ENCODE measurements at regions not wholly inside any gene's neighbourhood (a gene's known extent, or its start where the extent isn't known, plus 50 kb on each side); places are given as distances from the start of the nearest gene placed in this dataset.

DNA sequence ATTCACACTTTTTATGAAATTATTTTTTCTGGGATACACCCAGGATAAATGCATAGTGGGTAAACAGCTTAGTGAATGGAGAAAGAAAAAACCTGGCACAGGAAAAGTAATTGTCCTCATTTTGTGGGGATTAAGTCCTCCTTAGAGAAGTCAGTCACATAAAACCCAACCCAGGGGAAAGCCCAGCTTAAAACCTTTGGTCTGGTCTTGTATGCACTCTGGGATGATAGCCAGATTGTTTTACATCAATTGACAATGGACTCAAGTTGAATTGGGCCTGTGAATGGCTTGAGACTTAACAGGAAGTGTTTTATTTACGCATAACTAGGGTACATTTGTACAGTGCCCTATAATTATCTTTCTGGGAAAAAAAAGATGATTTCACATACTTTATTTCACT is 561.3 kb upstream of the GRIA3 start:
- ATAC-seq, result no peak
- H3K4me3 ChIP-seq, result no peak overlapping the region
- 19% methylated on average over 1 of the region's 1 CpG for WGBS (ENCODE audit: missing lambda C conversion rate)
- H3K9me3 ChIP-seq, result no peaks in the 10 kb centered on the region
- H3K4me2 ChIP-seq, result no peak overlapping the region
- FAIRE-seq, result no peak
- ChIA-PET CTCF (interaction anchor here (0.6 kb wide), 1 partner anchor 821 kb away, joined by 4 read pairs; no protein-coding TSS in a partner anchor), POLR2A (no interaction called here)
- H3K27ac ChIP-seq, result no peak overlapping the region
- H3K4me1 ChIP-seq, result no peaks in the 10 kb centered on the region
- DNase-seq (ENCODE audit: low read depth in 1 of 2, low spot score in 1 of 2), result no peak
- TF ChIP-seq RCOR1 (IDR thresholded peaks at IDR 0.05; ENCODE audit: low read depth, low read length), result no peak
- no peak for TF ChIP-seq NFE2L2 (conservative IDR thresholded peaks at IDR 0.05; ENCODE audit: low read length)
- TF ChIP-seq RAD21 (conservative IDR thresholded peaks at IDR 0.05 in 1 of 2, IDR thresholded peaks at IDR 0.05 in 1 of 2), result no peak
- TF ChIP-seq NR3C1 (IDR thresholded peaks at IDR 0.05), result no peak
- TF ChIP-seq SMC3 (IDR thresholded peaks at IDR 0.05), result no peak
- no peak for TF ChIP-seq PHF8 (IDR thresholded peaks at IDR 0.05; ENCODE audit: borderline replicate concordance, low read depth)
- no peak for TF ChIP-seq EP300 (IDR thresholded peaks at IDR 0.05)
- no peak for TF ChIP-seq RFX5 (IDR thresholded peaks at IDR 0.05)
- no peak for TF ChIP-seq REST (IDR thresholded peaks at IDR 0.05)
- TF ChIP-seq, protein P1, sequence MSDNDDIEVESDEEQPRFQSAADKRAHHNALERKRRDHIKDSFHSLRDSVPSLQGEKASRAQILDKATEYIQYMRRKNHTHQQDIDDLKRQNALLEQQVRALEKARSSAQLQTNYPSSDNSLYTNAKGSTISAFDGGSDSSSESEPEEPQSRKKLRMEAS (IDR thresholded peaks at IDR 0.05), result no peak
- no peak for TF ChIP-seq MYC (IDR thresholded peaks at IDR 0.05; ENCODE audit: borderline replicate concordance, low read length)
- no peak for TF ChIP-seq ZFP36 (IDR thresholded peaks at IDR 0.05; ENCODE audit: borderline replicate concordance, partially characterized antibody)
- no peak for TF ChIP-seq KDM5A (IDR thresholded peaks at IDR 0.05)
- TF ChIP-seq ZSCAN20 (CRISPR knock-in tag; IDR thresholded peaks at IDR 0.05), result no peak

- FAIRE-seq (no peak), DNase-seq (ENCODE audit: low read depth in 1 of 2, low spot score in 1 of 2) (no peak), ATAC-seq (no peak)
- no peak overlapping the region for H3K4me3 ChIP-seq
- TF ChIP-seq BHLHE40 (IDR thresholded peaks at IDR 0.05; ENCODE audit: low read depth, low read length), result no peak
- TF ChIP-seq, protein P2, sequence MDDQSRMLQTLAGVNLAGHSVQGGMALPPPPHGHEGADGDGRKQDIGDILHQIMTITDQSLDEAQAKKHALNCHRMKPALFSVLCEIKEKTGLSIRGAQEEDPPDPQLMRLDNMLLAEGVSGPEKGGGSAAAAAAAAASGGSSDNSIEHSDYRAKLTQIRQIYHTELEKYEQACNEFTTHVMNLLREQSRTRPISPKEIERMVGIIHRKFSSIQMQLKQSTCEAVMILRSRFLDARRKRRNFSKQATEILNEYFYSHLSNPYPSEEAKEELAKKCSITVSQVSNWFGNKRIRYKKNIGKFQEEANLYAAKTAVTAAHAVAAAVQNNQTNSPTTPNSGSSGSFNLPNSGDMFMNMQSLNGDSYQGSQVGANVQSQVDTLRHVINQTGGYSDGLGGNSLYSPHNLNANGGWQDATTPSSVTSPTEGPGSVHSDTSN (IDR thresholded peaks at IDR 0.05), result no peak
- no peak for TF ChIP-seq RFX5 (IDR thresholded peaks at IDR 0.05)
- no peak for TF ChIP-seq JUN (IDR thresholded peaks at IDR 0.05)
- TF ChIP-seq NFE2L2 (conservative IDR thresholded peaks at IDR 0.05; ENCODE audit: low read length), result no peak
- TF ChIP-seq RNF2 (IDR thresholded peaks at IDR 0.05; ENCODE audit: borderline replicate concordance, low read depth), result no peak
- TF ChIP-seq MAFK (IDR thresholded peaks at IDR 0.05; ENCODE audit: partially characterized antibody), result no peak
- TF ChIP-seq TFCP2L1 (CRISPR knock-in tag; IDR thresholded peaks at IDR 0.05), result no peak
- TF ChIP-seq FOSB (CRISPR knock-in tag; IDR thresholded peaks at IDR 0.05), result no peak
- no peak for TF ChIP-seq POLR2AphosphoS2 (conservative IDR thresholded peaks at IDR 0.05; ENCODE audit: low read length)
- no peak for TF ChIP-seq SMC3 (IDR thresholded peaks at IDR 0.05)
- no peak for TF ChIP-seq RCOR1 (IDR thresholded peaks at IDR 0.05; ENCODE audit: low read depth, low read length)
- no peak for TF ChIP-seq POLR2A (IDR thresholded peaks at IDR 0.05; ENCODE audit: low read length)
- TF ChIP-seq BCL3 (IDR thresholded peaks at IDR 0.05), result no peak
- no peak for TF ChIP-seq MYC (IDR thresholded peaks at IDR 0.05; ENCODE audit: borderline replicate concordance, low read length)
- TF ChIP-seq ZFP36 (IDR thresholded peaks at IDR 0.05; ENCODE audit: borderline replicate concordance, partially characterized antibody), result no peak
- TF ChIP-seq ATOH8 (CRISPR knock-in tag; IDR thresholded peaks at IDR 0.05; ENCODE audit: low read depth), result no peak
- TF ChIP-seq HOXB13 (CRISPR knock-in tag; IDR thresholded peaks at IDR 0.05; ENCODE audit: low read depth), result no peak
- TF ChIP-seq, protein P3, sequence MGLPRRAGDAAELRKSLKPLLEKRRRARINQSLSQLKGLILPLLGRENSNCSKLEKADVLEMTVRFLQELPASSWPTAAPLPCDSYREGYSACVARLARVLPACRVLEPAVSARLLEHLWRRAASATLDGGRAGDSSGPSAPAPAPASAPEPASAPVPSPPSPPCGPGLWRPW (IDR thresholded peaks at IDR 0.05), result no peak
- no peak for TF ChIP-seq CBX2 (IDR thresholded peaks at IDR 0.05; ENCODE audit: borderline replicate concordance, low read depth)
- WGBS (ENCODE audit: missing lambda C conversion rate), result 7% methylated on average over 2 of the region's 2 CpGs
- H3K4me1 ChIP-seq, result no peaks in the 10 kb centered on the region
- H3K27ac ChIP-seq, result no peak overlapping the region
- CTCF ChIA-PET, result no interaction called here
- no peak overlapping the region for H3K4me2 ChIP-seq
- H3K9me3 ChIP-seq, result no peaks in the 10 kb centered on the region
- POLR2A ChIA-PET, result no interaction called here
Observed at GRCh38 chrX:122625239-122625638, 558.8 kb upstream of the GRIA3 start.
